ENCODE measurements at regions not wholly inside any gene's neighbourhood (a gene's known extent, or its start where the extent isn't known, plus 50 kb on each side); places are given as distances from the start of the nearest gene placed in this dataset.

- no peak overlapping the region for H3K27ac ChIP-seq (replicated peaks; ENCODE audit: low read length)
- H2BK15ac ChIP-seq (ENCODE audit: low read length), result no peak overlapping the region
- H3K14ac ChIP-seq (ENCODE audit: low read length), result no peak overlapping the region
- no peaks in the 10 kb centered on the region for H3K36me3 ChIP-seq (replicated peaks in 1 of 2; ENCODE audit: control insufficient read depth in 2 of 2, insufficient read depth in 2 of 2, low read length in 2 of 2)
- no peak overlapping the region for H2AK5ac ChIP-seq (ENCODE audit: low read depth, low read length)
- H2BK120ac ChIP-seq (ENCODE audit: low read depth, low read length), result no peak overlapping the region
- H3K4me1 ChIP-seq (ENCODE audit: control insufficient read depth in 2 of 2, insufficient read depth in 1 of 2, low read depth in 1 of 2, low read length in 2 of 2), result peaks cover 0 to 10% of the 10 kb centered on the region in 2 donors
- no peak overlapping the region for H4K8ac ChIP-seq (ENCODE audit: low read depth, low read length)
- no peaks in the 10 kb centered on the region for H3K79me1 ChIP-seq (ENCODE audit: low read depth, low read length)
- H4K91ac ChIP-seq (ENCODE audit: low read depth, low read length, poor library complexity), result no peak overlapping the region
- no peak overlapping the region for H3K4me3 ChIP-seq (ENCODE audit: low read length in 2 of 2)
- H3K9me3 ChIP-seq (replicated peaks in 1 of 2; ENCODE audit: control insufficient read depth in 2 of 2, insufficient read depth in 1 of 2, low read depth in 1 of 2, low read length in 2 of 2), result peaks cover 0 to 12% of the 10 kb centered on the region in 2 donors
- H3K23ac ChIP-seq (ENCODE audit: low read depth, low read length, poor library complexity), result no peak overlapping the region
- no peak overlapping the region for H3K4ac ChIP-seq (ENCODE audit: low read length)
- no peaks in the 10 kb centered on the region for H3K27me3 ChIP-seq (ENCODE audit: control insufficient read depth in 3 of 3, insufficient read depth in 3 of 3, low read depth in 1 of 3, low read length in 3 of 3)
- no peak overlapping the region for H2BK12ac ChIP-seq (ENCODE audit: low read length)
- no peak overlapping the region for H3K9ac ChIP-seq (ENCODE audit: low read depth, low read length, poor library complexity)
- no peak for DNase-seq (ENCODE audit: low spot score)
- H3K4me2 ChIP-seq (ENCODE audit: insufficient read depth, low read length, poor library complexity, severe bottlenecking), result no peak overlapping the region
- no peak overlapping the region for H2BK5ac ChIP-seq (ENCODE audit: low read length)
- no CpG with 5 or more reads among the region's 1 CpG for WGBS, 2 donors (ENCODE audit: extremely low coverage in 2 of 2, insufficient read length in 2 of 2, insufficient replicate concordance in 1 of 2)
- H3K18ac ChIP-seq (ENCODE audit: low read length), result no peak overlapping the region
- no peak overlapping the region for H2AFZ ChIP-seq (ENCODE audit: low read length)
These were observed 428.9 kb upstream of the SOX11 start for GRCh38 chr2:5263291-5263690.

- Histone ChIP-seq H3K23ac (ENCODE audit: low read depth, low read length, poor library complexity) (no peak overlapping the region), H2BK120ac (ENCODE audit: low read depth, low read length) (no peak overlapping the region), H3K9me3 (replicated peaks in 1 of 2; ENCODE audit: control insufficient read depth in 2 of 2, insufficient read depth in 1 of 2, low read depth in 1 of 2, low read length in 2 of 2) (peaks cover 0 to 12% of the 10 kb centered on the region in 2 donors), H3K36me3 (replicated peaks in 1 of 2; ENCODE audit: control insufficient read depth in 2 of 2, insufficient read depth in 2 of 2, low read length in 2 of 2) (no peaks in the 10 kb centered on the region), H3K79me1 (ENCODE audit: low read depth, low read length) (no peaks in the 10 kb centered on the region), H4K8ac (ENCODE audit: low read depth, low read length) (no peak overlapping the region), H2BK15ac (ENCODE audit: low read length) (no peak overlapping the region), H2BK12ac (ENCODE audit: low read length) (no peak overlapping the region), H3K4me1 (ENCODE audit: control insufficient read depth in 2 of 2, insufficient read depth in 1 of 2, low read depth in 1 of 2, low read length in 2 of 2) (peaks cover 0 to 10% of the 10 kb centered on the region in 2 donors), H2AK5ac (ENCODE audit: low read depth, low read length) (no peak overlapping the region), H3K4me2 (ENCODE audit: insufficient read depth, low read length, poor library complexity, severe bottlenecking) (no peak overlapping the region), H3K4ac (ENCODE audit: low read length) (no peak overlapping the region), H4K91ac (ENCODE audit: low read depth, low read length, poor library complexity) (no peak overlapping the region), H3K27me3 (ENCODE audit: control insufficient read depth in 3 of 3, insufficient read depth in 3 of 3, low read depth in 1 of 3, low read length in 3 of 3) (no peaks in the 10 kb centered on the region), H2AFZ (ENCODE audit: low read length) (peak overlapping the region; percentile 7), H3K18ac (ENCODE audit: low read length) (no peak overlapping the region), H3K9ac (ENCODE audit: low read depth, low read length, poor library complexity) (no peak overlapping the region), H3K27ac (replicated peaks; ENCODE audit: low read length) (no peak overlapping the region), H3K4me3 (ENCODE audit: low read length in 2 of 2) (no peak overlapping the region), H2BK5ac (ENCODE audit: low read length) (no peak overlapping the region), H3K14ac (ENCODE audit: low read length) (no peak overlapping the region)
- WGBS, 2 donors (ENCODE audit: extremely low coverage in 2 of 2, insufficient read length in 2 of 2, insufficient replicate concordance in 1 of 2), result no CpG with 5 or more reads among the region's 3 CpGs
- no peak for DNase-seq (ENCODE audit: low spot score)
These were observed 427.8 kb upstream of the SOX11 start for GRCh38 chr2:5264361-5264760.

DNA sequence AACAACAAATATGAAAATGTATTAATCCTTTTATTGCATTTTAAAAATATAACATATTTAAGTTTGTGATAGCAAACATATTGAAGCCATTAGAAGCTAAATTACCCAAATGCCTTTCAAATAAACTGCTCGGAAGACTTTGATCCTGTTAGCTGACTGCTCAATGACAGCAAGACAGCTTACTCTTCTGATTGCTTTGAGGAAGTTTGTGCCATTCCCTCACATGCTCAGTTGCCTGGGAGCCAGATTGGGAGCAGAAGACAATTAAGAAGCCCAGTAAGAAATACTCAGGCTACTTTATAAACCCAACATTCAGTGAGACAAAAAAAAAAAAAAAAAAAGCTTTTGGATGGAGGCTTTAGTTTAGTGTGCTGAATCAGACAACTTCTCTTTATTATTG, 407.1 kb upstream of the SOX11 start:
- Histone ChIP-seq H4K8ac (ENCODE audit: low read depth, low read length) (no peak overlapping the region), H3K9me3 (replicated peaks in 1 of 2; ENCODE audit: control insufficient read depth in 2 of 2, insufficient read depth in 1 of 2, low read depth in 1 of 2, low read length in 2 of 2) (no peaks in the 10 kb centered on the region), H2AK5ac (ENCODE audit: low read depth, low read length) (no peak overlapping the region), H2BK5ac (ENCODE audit: low read length) (no peak overlapping the region), H3K27ac (replicated peaks; ENCODE audit: low read length) (no peak overlapping the region), H3K27me3 (ENCODE audit: control insufficient read depth in 3 of 3, insufficient read depth in 3 of 3, low read depth in 1 of 3, low read length in 3 of 3) (no peaks in the 10 kb centered on the region), H3K4ac (ENCODE audit: low read length) (no peak overlapping the region), H2BK120ac (ENCODE audit: low read depth, low read length) (no peak overlapping the region), H3K18ac (ENCODE audit: low read length) (no peak overlapping the region), H2AFZ (ENCODE audit: low read length) (no peak overlapping the region), H3K4me2 (ENCODE audit: insufficient read depth, low read length, poor library complexity, severe bottlenecking) (no peak overlapping the region), H3K4me3 (ENCODE audit: low read length in 2 of 2) (no peak overlapping the region), H3K9ac (ENCODE audit: low read depth, low read length, poor library complexity) (no peak overlapping the region), H2BK12ac (ENCODE audit: low read length) (no peak overlapping the region), H4K91ac (ENCODE audit: low read depth, low read length, poor library complexity) (no peak overlapping the region), H2BK15ac (ENCODE audit: low read length) (no peak overlapping the region), H3K36me3 (replicated peaks in 1 of 2; ENCODE audit: control insufficient read depth in 2 of 2, insufficient read depth in 2 of 2, low read length in 2 of 2) (no peaks in the 10 kb centered on the region), H3K14ac (ENCODE audit: low read length) (no peak overlapping the region), H3K23ac (ENCODE audit: low read depth, low read length, poor library complexity) (no peak overlapping the region), H3K4me1 (ENCODE audit: control insufficient read depth in 2 of 2, insufficient read depth in 1 of 2, low read depth in 1 of 2, low read length in 2 of 2) (peaks cover 3 to 4% of the 10 kb centered on the region in 2 donors), H3K79me1 (ENCODE audit: low read depth, low read length) (no peaks in the 10 kb centered on the region)
- no peak for DNase-seq (ENCODE audit: low spot score)
- WGBS, 2 donors (ENCODE audit: extremely low coverage in 2 of 2, insufficient read length in 2 of 2, insufficient replicate concordance in 1 of 2), result no CpG with 5 or more reads among the region's 1 CpG

- no peak for DNase-seq (ENCODE audit: low spot score)
- Histone ChIP-seq H4K91ac (ENCODE audit: low read depth, low read length, poor library complexity) (no peak overlapping the region), H3K9ac (ENCODE audit: low read depth, low read length, poor library complexity) (no peak overlapping the region), H2BK120ac (ENCODE audit: low read depth, low read length) (no peak overlapping the region), H3K27me3 (ENCODE audit: control insufficient read depth in 3 of 3, insufficient read depth in 3 of 3, low read depth in 1 of 3, low read length in 3 of 3) (no peaks in the 10 kb centered on the region), H3K27ac (replicated peaks; ENCODE audit: low read length) (no peak overlapping the region), H2BK15ac (ENCODE audit: low read length) (no peak overlapping the region), H3K9me3 (replicated peaks in 1 of 2; ENCODE audit: control insufficient read depth in 2 of 2, insufficient read depth in 1 of 2, low read depth in 1 of 2, low read length in 2 of 2) (no peaks in the 10 kb centered on the region), H3K4me2 (ENCODE audit: insufficient read depth, low read length, poor library complexity, severe bottlenecking) (no peak overlapping the region), H2AFZ (ENCODE audit: low read length) (peak overlapping the region; percentile 17), H4K8ac (ENCODE audit: low read depth, low read length) (no peak overlapping the region), H3K18ac (ENCODE audit: low read length) (no peak overlapping the region), H3K4me3 (ENCODE audit: low read length in 2 of 2) (no peak overlapping the region), H3K4me1 (ENCODE audit: control insufficient read depth in 2 of 2, insufficient read depth in 1 of 2, low read depth in 1 of 2, low read length in 2 of 2) (peaks cover 3 to 4% of the 10 kb centered on the region in 2 donors), H3K79me1 (ENCODE audit: low read depth, low read length) (no peaks in the 10 kb centered on the region), H2BK12ac (ENCODE audit: low read length) (no peak overlapping the region), H3K4ac (ENCODE audit: low read length) (no peak overlapping the region), H3K36me3 (replicated peaks in 1 of 2; ENCODE audit: control insufficient read depth in 2 of 2, insufficient read depth in 2 of 2, low read length in 2 of 2) (no peaks in the 10 kb centered on the region), H2AK5ac (ENCODE audit: low read depth, low read length) (no peak overlapping the region), H2BK5ac (ENCODE audit: low read length) (no peak overlapping the region), H3K14ac (ENCODE audit: low read length) (no peak overlapping the region), H3K23ac (ENCODE audit: low read depth, low read length, poor library complexity) (no peak overlapping the region)
- no CpG with 5 or more reads among the region's 8 CpGs for WGBS, 2 donors (ENCODE audit: extremely low coverage in 2 of 2, insufficient read length in 2 of 2, insufficient replicate concordance in 1 of 2)
These were observed 406.1 kb upstream of the SOX11 start for GRCh38 chr2:5285872-5286769.
